SIG-M5 (cell line): ENCODE measurements at regions not wholly inside any gene's neighbourhood (a gene's known extent, or its start where the extent isn't known, plus 50 kb on each side); places are given as distances from the start of the nearest gene placed in this dataset.

Source experiments
- DNase-seq: peaks from one replicate; lab custom pipeline; 2025; lab: John Stamatoyannopoulos, UW

DNA sequence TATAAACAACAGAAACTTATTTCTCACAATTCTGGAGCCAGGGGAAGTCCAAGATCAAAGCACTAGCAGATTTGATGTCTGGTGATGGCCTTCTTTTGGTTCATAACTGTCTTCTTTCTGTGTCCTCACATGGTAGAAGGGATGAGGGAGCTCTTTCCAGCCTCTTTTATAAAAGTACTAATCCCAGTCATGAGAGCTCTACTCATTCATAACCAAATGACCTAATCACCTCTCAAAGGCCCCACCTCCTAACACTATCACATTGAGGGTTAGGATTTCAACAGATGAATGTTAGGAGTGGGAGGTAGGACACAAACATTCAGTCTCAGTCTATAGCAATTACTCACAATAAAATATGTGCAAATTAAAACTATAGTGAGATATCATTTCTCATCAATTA is 50.1 kb upstream of the UBE2E2 start:
- no peak for DNase-seq
